Gastroesophageal sphincter (tissue), 4 donors: ENCODE measurements at regions not wholly inside any gene's neighbourhood (a gene's known extent, or its start where the extent isn't known, plus 50 kb on each side); places are given as distances from the start of the nearest gene placed in this dataset.

Source experiments
- ATAC-seq: fragments of 150-250 bp; one replicate; pipeline ENCODE4 v1.9.1; 2016; ENCODE audit warnings: mild to moderate bottlenecking, moderate library complexity
- H3K27ac ChIP-seq, 4 donors: fragments of 200-600 bp; sonication (generic) in 3 of 4; 1 replicate in 3 of 4; 2 replicates in 1 of 4; pipeline ENCODE4 v1.5.1; 2016 to 2019
- H3K27me3 ChIP-seq: fragments of 200-600 bp; sonication (generic); one replicate; pipeline ENCODE4 v1.5.1; 2019
- H3K36me3 ChIP-seq, 2 donors: fragments of 200-600 bp; sonication (generic); one replicate each; pipeline ENCODE4 v1.5.1; 2019; ENCODE audit warnings: control low read depth in 1 of 2
- H3K4me1 ChIP-seq, 3 donors: fragments of 200-600 bp; sonication (generic); 1 replicate in 2 of 3; 2 replicates in 1 of 3; pipeline ENCODE4 v1.5.1; 2016 to 2019; ENCODE audit warnings: control low read depth in 2 of 3
- H3K4me3 ChIP-seq, 2 donors: fragments of 200-600 bp; sonication (generic); one replicate each; pipeline ENCODE4 v1.5.1; 2019; ENCODE audit warnings: mild to moderate bottlenecking in 1 of 2, moderate library complexity in 1 of 2
- H3K9me3 ChIP-seq, 3 donors: fragments of 200-600 bp; sonication (generic); one replicate each; pipeline ENCODE4 v1.5.1; 2017 to 2019; ENCODE audit warnings: control low read depth in 2 of 3
- EP300 ChIP-seq: sonication (generic); formaldehyde crosslinking; IDR thresholded peaks from one replicate; pipeline ENCODE4 v1.6.1; 2017; ENCODE audit warnings: antibody characterized with exemption, mild to moderate bottlenecking
- POLR2A ChIP-seq, 2 donors: fragments of 450-650 bp; IDR thresholded peaks; one replicate each; pipeline ENCODE4 v1.6.1; 2017; ENCODE audit warnings: antibody characterized with exemption in 2 of 2, mild to moderate bottlenecking in 2 of 2, moderate library complexity in 1 of 2
- POLR2AphosphoS5 ChIP-seq: sonication (generic); formaldehyde crosslinking; IDR thresholded peaks from one replicate; pipeline ENCODE4 v1.6.1; 2017; ENCODE audit warnings: antibody characterized with exemption
- WGBS, 2 donors: methylation state at CpG; one replicate each; pipeline ENCODE4 v1.1.5; 2018; ENCODE audit warnings: low coverage in 1 of 2; 5-methylcytosine and 5-hydroxymethylcytosine counted together
- TF ChIP-seq, protein P1 (sequence below), 4 experiments: fragments of 200-600 bp in 2 of 4; fragments of 450-650 bp in 2 of 4; sonication (generic) in 1 of 4; IDR thresholded peaks; one replicate each; pipeline ENCODE4 v1.5.1; 2017 to 2019; ENCODE audit warnings: antibody characterized with exemption in 4 of 4, mild to moderate bottlenecking in 2 of 4, moderate library complexity in 2 of 4

DNA sequence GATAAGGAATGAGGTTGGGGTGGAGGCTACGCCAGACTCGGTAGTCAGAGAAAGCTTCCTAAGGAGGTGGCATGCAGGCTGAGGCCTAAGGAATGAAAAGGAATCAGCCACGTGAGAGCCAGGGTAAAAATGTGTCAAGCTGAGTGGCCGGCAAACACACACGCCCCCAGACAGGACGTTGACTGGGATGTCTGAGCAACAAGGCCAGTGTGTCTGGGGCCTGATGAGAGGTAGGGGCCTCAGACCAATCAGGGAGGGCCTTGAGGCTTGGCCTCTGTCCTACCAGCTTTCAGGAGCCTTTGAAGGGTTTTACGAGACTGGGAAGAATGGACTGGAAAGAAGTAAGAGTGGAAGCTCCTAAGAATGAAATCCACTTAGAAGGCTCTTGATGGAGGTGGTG lies 61.0 kb upstream of the PHACTR2 start:
- H3K27ac ChIP-seq: no peak overlapping the region
- no peaks in the 10 kb centered on the region for H3K27me3 ChIP-seq
- peaks cover 0 to 13% (median 4%) of the 10 kb centered on the region in 3 donors for H3K4me1 ChIP-seq
- no peaks in the 10 kb centered on the region for H3K9me3 ChIP-seq
- H3K4me3 ChIP-seq: no peak overlapping the region
- WGBS, 2 donors: 67 to 69% methylated on average over 4 to 7 of the region's 7 CpGs
- no peak for ATAC-seq
- TF ChIP-seq EP300 (no peak), POLR2A (IDR thresholded peaks at IDR 0.05) (no peak)
- H3K36me3 ChIP-seq: no peaks in the 10 kb centered on the region

DNA sequence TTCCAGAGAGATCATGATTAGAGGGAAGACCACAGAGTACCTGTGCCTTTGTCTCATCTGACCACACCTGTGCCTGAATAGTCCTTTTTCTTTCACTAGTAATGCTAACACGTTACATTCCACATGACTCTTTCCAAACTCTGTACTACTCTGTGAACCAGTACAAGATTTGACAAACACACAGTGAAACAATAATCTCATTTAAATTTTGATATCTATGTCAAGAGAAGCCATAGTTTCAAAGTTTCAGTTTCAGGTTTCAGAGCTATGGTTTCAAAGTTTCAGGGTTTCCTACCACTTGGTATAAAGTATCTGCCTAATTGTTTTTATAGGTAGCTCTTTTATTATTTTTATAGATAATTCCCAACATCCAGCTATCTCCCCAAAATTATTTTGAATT lies 62.0 kb upstream of the PHACTR2 start:
- WGBS, 2 donors: 91 to 100% methylated on average over 1 of the region's 1 CpG

DNA sequence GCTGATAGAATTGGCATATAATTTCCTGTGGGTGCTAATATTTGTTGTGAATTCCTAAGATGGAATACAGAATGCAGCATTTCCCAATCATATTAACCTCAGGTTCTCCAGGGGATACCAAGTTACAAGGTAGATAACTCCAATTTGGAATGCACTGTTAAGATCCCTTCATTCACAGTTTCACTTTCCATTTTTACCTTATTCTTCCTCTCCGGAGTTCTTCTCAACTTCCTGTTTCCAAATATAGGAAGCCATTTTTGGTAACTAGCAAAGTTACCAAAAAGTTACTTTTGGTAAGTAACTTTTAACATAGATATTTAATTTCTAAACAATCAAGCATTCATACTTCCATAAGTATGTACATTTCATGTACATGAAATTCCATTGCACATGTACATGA lies 63.5 kb upstream of the PHACTR2 start:
- Histone ChIP-seq H3K27ac (no peak overlapping the region), H3K4me3 (no peak overlapping the region), H3K27me3 (no peaks in the 10 kb centered on the region), H3K9me3 (no peaks in the 10 kb centered on the region), H3K4me1 (peaks cover 0 to 7% (median 0%) of the 10 kb centered on the region in 3 donors), H3K36me3 (no peaks in the 10 kb centered on the region)
- 46 to 63% methylated on average over 1 of the region's 1 CpG for WGBS, 2 donors
- TF ChIP-seq, protein P1, sequence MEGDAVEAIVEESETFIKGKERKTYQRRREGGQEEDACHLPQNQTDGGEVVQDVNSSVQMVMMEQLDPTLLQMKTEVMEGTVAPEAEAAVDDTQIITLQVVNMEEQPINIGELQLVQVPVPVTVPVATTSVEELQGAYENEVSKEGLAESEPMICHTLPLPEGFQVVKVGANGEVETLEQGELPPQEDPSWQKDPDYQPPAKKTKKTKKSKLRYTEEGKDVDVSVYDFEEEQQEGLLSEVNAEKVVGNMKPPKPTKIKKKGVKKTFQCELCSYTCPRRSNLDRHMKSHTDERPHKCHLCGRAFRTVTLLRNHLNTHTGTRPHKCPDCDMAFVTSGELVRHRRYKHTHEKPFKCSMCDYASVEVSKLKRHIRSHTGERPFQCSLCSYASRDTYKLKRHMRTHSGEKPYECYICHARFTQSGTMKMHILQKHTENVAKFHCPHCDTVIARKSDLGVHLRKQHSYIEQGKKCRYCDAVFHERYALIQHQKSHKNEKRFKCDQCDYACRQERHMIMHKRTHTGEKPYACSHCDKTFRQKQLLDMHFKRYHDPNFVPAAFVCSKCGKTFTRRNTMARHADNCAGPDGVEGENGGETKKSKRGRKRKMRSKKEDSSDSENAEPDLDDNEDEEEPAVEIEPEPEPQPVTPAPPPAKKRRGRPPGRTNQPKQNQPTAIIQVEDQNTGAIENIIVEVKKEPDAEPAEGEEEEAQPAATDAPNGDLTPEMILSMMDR (IDR thresholded peaks at IDR 0.05): no peak
- TF ChIP-seq POLR2A (IDR thresholded peaks at IDR 0.05): no peak
- TF ChIP-seq POLR2AphosphoS5: no peak
- ATAC-seq: no peak

More for the DNA sequence above, 62.0 kb upstream of the PHACTR2 start:
- no peaks in the 10 kb centered on the region for H3K27me3 ChIP-seq
- H3K9me3 ChIP-seq: no peaks in the 10 kb centered on the region
- no peak for ATAC-seq
- peaks cover 0 to 13% (median 4%) of the 10 kb centered on the region in 3 donors for H3K4me1 ChIP-seq
- no peak for TF ChIP-seq POLR2AphosphoS5
- no peak for TF ChIP-seq POLR2A (IDR thresholded peaks at IDR 0.05)
- TF ChIP-seq, protein P1 (IDR thresholded peaks at IDR 0.05): no peak
- no peak for TF ChIP-seq EP300
- H3K36me3 ChIP-seq: no peaks in the 10 kb centered on the region
- H3K4me3 ChIP-seq: no peak overlapping the region
- H3K27ac ChIP-seq: no peak overlapping the region

DNA sequence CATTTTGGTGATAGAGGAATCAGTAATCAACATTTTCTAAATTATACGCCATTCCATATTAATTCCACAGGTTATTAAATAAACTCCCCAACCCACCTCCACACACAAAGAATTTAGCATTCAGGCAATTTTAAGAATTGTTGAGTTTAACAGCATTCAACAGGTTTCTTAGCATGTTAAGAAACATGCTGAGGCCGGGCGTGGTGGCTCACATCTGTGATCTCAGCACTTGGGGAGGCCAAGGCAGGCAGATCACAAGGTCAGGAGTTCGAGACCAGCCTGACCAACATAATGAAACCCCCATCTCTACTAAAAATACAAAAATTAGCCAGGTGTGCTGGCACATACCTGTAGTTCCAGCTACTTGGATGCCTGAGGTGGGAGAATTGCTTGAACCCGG lies 64.0 kb upstream of the PHACTR2 start:
- H3K4me1 ChIP-seq: peaks cover 0 to 7% (median 0%) of the 10 kb centered on the region in 3 donors
- H3K27me3 ChIP-seq: no peaks in the 10 kb centered on the region
- no peaks in the 10 kb centered on the region for H3K9me3 ChIP-seq
- TF ChIP-seq POLR2AphosphoS5 (no peak), EP300 (no peak), POLR2A (IDR thresholded peaks at IDR 0.05) (no peak)
- TF ChIP-seq, protein P1 (IDR thresholded peaks at IDR 0.05): no peak
- no peak overlapping the region for H3K27ac ChIP-seq
- no peaks in the 10 kb centered on the region for H3K36me3 ChIP-seq
- no peak for ATAC-seq
- 95 to 100% methylated on average over 4 to 5 of the region's 5 CpGs for WGBS, 2 donors
- no peak overlapping the region for H3K4me3 ChIP-seq

DNA sequence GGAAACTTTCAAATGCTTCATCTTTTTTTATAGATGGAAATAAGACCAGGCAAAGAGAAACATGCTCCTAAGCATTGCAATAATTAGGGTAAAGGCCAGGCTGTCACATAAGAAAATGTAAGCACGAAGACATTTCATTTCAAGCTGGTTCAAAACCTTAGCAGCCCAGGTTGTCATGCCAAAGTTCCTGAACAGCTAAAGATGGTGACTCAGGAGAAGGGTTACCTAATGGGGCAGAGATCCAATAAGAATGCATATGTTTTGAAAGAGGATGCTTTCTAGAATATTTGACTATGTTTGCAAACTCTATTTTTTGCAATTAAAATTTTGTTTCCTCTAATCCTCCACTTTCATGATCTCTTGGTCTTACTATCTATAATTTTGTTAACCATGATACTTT lies 65.6 kb upstream of the PHACTR2 start:
- Histone ChIP-seq H3K27ac (no peak overlapping the region), H3K27me3 (no peaks in the 10 kb centered on the region), H3K36me3 (no peaks in the 10 kb centered on the region), H3K4me3 (no peak overlapping the region), H3K9me3 (no peaks in the 10 kb centered on the region), H3K4me1 (peaks cover 0 to 7% (median 0%) of the 10 kb centered on the region in 3 donors)
- 86 to 91% methylated on average over 1 of the region's 1 CpG for WGBS, 2 donors
- TF ChIP-seq, protein P1 (IDR thresholded peaks at IDR 0.05): no peak
- TF ChIP-seq POLR2AphosphoS5: no peak
- no peak for ATAC-seq
